GM19043 (cell line): ENCODE measurements at regions not wholly inside any gene's neighbourhood (a gene's known extent, or its start where the extent isn't known, plus 50 kb on each side); places are given as distances from the start of the nearest gene placed in this dataset.

Source experiments
- ATAC-seq: cut with Tn5 transposase; IDR thresholded peaks from one replicate; pipeline ENCODE4 v1.9.1; 2021; ENCODE audit warnings: low read depth; ENCODE audit not compliant: unreplicated experiment

DNA sequence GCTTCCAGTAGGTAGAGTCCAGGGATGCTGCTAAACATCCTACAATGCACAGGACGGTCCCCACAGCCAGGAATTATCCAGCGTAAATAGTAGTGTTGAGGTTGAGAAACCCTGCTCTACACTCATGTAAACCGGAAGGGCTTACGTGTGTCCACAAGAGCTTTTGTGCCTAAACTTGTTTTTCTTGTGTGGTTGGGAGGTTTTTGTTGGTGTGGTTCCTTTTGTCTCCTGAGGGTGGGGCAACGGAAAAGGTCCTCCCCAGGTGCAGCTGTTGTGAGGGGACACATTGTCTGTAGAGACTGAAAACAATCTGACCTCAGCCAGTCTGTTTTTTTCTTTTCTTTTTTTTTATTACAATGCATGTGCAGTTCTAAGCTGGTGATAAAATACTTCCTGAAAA lies 72.7 kb upstream of the MGAT5 start:
- no peak for ATAC-seq

- no peak for ATAC-seq
Measured at GRCh38 chr2:134183679-134184078, 70.2 kb upstream of the MGAT5 start.

DNA sequence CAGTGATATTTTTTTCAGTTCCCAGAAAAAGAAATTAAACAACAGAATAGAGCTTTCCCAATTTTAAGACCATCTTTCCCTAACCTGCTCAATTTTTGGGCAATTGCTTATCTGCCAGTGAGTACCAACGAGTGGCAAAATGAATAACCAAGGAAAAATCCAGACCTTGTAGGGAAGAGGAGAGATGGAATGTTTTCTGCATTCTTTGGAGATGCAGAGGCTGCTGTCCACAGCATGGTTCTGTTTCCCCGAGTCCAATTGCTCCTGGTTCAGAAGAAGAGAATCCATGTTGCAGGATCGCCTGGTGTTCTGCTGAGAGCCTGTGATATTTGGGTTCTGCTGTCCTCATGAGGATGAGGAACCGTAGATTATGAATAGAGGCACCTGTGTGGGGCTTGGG lies 68.2 kb upstream of the MGAT5 start:
- ATAC-seq = no peak

GRCh38 chr2:134189009-134189720 lies 64.7 kb upstream of the MGAT5 start:
- no peak for ATAC-seq

DNA sequence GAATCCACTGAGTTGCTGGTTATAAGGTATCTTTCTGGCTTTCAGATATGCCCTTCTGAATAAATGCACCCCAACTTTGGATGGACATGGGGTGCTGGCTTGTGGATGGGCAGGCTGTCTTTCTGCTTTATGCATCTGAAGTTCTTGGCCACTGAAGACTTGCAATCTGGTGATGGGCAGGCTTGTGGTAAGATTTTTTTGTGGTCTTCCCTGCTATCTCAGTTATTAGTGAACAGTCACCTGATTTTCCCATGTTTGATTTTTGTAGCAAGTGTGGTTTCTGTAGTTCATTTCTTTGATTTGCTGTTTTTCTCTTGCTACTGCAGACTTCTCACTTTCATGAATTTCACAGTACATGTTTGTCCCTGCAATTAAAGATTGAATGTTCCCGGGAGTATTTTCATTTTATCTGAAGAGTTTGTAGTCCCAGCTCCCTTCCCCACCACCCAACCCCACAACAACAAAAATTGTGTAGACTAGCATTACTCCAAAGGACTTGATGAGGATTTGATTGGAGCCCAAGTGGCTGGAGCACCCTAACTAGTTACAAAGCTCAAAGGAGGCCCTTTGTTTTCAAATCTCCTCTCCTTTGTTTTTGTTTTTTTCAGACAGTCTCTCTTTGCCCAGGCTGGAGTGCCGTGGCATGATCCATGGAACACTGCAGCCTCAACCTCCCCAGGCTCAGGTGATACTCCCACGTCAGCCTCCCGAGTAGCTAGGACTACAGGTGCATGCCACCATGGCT lies 63.6 kb upstream of the MGAT5 start:
- ATAC-seq = no peak

DNA sequence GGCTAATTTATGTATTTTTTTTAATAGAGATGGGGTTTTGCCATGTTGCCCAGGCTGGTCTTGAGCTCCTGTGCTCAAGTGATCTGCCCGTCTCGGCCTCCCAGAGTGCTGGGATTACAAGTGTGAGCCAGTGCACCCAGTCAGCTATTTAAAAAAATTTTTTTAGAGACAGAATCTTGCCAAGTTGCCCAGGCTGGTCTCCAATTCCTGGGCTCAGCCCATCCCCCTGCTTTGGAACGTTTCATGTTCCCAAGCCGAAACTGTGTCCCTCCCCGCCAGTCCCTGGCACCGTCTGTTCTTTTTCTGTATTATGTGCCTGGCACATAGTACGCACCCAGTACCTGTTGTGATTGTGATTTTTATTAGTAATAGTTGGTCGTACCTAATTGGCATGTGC lies 63.1 kb upstream of the MGAT5 start:
- no peak for ATAC-seq

DNA sequence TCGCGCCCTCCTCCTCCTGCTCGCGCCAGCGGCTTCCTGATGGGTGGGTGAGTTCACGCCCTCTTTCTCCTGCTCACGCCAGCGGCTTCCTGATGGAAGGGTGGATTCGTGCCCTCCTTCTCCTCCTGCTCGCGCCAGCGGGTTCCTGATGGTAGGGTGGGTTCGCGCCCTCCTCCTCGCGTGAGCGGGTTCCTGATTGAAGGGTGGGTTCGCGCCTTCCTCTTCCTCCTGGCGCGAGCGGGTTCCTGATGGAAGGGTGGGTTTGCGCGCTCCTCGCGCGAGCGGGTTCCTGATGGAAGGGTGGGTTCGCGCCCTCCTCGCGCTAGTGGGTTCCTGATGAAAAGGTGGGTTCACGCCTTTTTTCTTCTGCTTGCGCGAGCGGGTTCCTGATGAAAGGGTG lies 62.0 kb upstream of the MGAT5 start:
- no peak for ATAC-seq

DNA sequence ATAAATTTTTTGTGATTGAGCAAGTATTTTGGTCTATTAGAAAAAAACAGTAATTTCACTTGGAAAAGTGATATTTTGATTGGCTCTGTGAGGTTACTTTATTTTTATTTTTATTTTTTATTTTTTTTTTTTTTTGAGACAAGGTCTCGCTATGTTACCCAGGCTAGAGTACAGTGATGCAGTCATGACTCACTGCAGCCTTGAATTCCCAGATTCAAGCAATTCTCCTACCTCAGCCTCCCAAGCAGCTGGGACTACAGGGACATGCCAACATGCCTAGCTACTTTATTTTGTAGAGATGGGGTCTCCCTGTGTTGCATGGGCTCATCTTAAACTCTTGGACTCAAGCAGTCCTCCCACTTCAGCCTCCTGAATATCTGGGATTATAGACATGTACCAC lies 60.9 kb upstream of the MGAT5 start:
- ATAC-seq = no peak

- no peak for ATAC-seq
Measured at GRCh38 chr2:134194519-134194918, 59.4 kb upstream of the MGAT5 start.

GRCh38 chr2:134195341-134195740 lies 58.5 kb upstream of the MGAT5 start:
- ATAC-seq = no peak

GRCh38 chr2:134197445-134197844 lies 56.4 kb upstream of the MGAT5 start:
- no peak for ATAC-seq

DNA sequence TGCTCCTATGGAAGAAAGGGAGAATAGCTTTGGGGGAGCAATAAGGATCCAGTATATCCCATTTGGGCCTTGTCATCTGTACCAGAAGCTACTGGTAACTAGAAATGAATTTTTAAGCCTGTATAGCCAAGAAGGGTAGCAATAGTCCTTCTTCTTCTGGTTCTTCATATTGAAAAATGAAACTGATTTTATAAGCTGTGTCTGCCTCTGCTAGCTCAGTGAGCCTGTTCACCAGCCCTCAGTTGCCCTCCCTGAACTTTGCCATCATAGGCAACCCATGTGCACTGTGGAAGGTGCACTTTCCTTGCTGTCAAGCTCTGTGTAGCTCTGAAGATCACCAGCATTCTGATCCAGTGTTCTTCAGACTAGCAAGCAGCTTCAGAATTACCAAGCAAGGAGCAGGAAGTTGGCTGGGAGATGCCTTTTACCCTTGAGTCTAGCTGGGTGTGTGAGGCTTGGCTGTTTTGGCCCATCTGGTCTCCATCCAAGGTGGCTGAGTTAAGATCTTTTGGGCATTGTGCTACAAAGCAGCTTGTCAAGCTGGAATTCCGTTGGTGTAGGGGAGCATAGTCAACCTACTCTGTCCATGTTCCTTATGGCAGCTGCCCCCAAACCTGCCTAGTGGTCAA lies 55.8 kb upstream of the MGAT5 start:
- ATAC-seq = no peak

GRCh38 chr2:134199123-134199522 lies 54.7 kb upstream of the MGAT5 start:
- no peak for ATAC-seq

- ATAC-seq = no peak
Measured at GRCh38 chr2:134200036-134200618, 53.7 kb upstream of the MGAT5 start.

DNA sequence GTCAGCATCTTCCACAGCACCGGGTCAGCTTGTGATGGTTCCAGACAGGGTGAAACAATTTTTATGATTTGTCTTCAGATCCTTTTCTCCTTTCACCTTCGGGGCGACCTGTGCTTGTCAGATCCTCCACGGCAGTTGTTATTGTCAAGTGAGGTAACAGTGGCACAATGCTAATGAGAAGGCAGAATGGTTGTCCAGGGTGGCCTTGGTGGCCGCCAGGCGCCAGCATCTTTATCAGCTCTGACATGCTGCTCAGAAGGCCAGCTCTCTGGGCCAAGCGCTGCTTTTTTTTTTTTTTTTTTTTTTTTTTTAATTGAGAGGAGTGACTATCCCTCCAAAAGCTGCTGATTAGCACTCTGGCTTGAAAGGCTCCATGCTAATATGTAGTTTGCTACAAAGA lies 52.3 kb upstream of the MGAT5 start:
- ATAC-seq = no peak

GRCh38 chr2:134202371-134202770 lies 51.5 kb upstream of the MGAT5 start:
- ATAC-seq = no peak

DNA sequence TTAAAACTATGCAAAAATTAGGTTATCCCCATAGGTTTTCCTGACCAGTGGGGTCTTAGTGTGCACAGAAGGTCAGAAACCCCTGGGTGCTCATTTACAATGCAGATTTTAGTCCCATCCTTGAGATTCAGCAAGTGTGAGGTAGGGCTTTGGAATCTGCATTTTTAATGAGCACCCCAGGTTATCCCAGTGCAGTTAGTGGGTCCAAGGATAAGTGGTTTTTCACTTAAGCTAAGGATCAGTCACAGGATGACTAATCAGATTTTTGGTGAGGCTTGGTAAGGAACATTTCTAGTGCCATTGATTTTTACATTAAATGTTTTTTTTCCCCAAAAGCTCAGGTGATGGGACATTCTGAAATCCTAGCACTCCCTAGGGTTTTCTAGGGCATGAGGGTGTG lies 50.7 kb upstream of the MGAT5 start:
- ATAC-seq = no peak
